Forelimb muscle (tissue), 1 donor: ENCODE measurements at regions not wholly inside any gene's neighbourhood (a gene's known extent, or its start where the extent isn't known, plus 50 kb on each side); places are given as distances from the start of the nearest gene placed in this dataset.

ENCODE experiments used
- DNase-seq: peaks from one replicate; pipeline ENCODE4 v3.0.0-alpha.2; 2013; ENCODE audit warnings: low read depth

DNA sequence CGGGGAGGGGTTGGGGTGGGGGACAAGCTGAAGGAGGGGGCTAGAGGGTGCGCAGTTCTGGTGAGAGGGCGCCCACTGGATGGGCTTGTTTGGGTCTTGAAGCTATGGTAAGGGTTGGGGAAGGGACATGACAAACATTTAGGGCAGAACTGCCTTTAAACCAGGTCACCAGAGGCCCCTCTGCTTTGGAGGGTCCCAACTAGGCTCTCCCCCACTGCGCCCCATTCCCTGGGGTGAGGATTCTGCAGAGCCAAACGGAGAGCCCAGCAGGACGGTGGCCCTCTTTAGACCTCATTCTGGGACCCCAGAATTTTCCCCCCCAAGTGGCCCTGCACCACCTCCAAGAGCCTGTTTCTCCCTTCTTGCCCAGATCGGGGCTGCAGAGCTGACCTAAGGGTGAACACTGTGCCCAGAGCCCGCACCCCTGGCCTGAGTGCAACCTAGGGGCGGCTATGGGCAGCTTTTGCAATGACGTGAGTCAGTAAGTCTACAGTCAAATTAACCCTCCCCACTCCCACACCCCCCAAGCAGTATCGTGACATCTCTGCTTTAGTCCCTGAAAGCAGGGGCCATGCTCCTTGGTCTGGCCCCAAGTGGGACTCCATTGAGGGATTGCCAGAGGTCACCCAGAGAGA is 593.8 kb downstream of the MATN1 start:
- no peak for DNase-seq

DNA sequence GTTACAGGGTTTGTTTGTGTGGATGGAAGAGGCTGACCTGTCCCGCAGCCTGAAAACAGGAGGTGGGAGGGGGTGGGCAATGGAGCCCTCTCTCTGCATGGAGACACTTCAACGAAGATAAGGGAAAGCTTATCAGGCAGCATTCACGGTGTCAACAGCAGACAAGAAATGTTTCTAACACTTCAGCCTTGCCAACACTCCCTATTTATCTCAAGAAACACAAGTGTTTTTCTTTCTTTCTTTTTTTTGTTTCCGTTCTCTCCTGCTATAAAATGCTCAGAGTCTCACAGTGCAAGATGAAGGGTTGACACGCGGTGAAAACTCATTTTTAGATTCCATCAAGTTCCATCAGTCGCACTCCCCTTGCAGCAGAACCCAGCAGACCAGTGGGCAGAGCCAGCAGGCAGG is 594.4 kb downstream of the MATN1 start:
- DNase-seq, result no peak

- DNase-seq, result no peak
Measured at GRCh38 chr1:30126848-30127247, 596.5 kb downstream of the MATN1 start.

DNA sequence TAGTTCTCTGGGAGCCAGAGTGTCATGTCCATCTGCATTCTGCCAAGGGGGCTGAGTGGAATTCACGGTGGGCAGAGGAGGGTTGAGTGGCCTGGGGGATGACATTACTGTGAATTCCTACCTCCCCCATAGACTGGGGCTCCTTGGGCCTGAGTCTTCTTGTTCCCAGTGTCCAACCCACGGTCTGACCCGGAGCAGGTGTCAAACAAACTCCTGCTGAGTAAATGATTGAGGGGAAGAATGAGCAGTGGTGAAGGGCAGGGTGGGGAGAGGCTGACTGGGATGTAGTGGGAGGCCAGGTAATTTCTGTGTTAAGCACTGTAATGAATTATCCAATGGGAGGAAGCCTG is 597.6 kb downstream of the MATN1 start:
- no peak for DNase-seq

GRCh38 chr1:30125021-30125820 is 598.2 kb downstream of the MATN1 start:
- no peak for DNase-seq

DNA sequence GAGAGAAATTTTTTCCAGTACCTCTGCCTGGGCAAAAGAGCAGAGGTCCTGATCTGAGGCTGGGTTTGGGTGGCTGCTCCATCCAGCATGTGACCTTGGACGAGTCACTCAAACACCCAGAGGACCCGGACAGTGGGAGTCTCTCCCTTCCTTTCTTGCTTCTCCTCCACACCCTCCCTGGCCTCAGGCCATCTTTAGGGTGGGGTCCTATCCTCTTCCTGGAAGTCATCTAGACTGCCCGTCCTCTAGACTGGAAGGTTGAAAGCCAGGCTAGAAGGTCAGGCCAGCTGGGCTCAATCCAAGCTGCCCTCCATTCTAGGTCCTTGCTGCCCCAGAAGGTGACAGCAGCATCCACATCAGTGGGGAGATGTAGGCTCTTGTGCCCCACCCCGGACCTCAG is 599.5 kb downstream of the MATN1 start:
- DNase-seq, result no peak

DNA sequence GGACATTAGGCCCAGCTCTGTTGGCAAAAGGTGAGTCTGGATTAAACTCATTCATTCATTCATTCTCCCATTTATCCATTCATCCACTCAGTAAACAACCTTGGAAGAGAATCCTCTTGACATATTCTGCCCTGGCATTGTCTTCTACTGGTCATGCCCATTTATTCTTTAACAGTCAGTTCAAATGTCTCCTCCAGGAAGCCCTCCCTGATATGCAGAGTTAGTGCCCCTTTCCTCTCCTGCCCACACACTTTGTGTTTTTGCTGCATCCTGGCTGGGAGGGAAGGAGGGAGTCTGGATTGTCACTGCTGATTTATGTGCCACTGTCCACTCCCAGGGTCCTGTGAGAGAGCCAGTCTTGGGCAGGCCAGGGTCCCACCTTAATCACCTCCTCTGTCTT is 600.3 kb downstream of the MATN1 start:
- DNase-seq, result no peak

DNA sequence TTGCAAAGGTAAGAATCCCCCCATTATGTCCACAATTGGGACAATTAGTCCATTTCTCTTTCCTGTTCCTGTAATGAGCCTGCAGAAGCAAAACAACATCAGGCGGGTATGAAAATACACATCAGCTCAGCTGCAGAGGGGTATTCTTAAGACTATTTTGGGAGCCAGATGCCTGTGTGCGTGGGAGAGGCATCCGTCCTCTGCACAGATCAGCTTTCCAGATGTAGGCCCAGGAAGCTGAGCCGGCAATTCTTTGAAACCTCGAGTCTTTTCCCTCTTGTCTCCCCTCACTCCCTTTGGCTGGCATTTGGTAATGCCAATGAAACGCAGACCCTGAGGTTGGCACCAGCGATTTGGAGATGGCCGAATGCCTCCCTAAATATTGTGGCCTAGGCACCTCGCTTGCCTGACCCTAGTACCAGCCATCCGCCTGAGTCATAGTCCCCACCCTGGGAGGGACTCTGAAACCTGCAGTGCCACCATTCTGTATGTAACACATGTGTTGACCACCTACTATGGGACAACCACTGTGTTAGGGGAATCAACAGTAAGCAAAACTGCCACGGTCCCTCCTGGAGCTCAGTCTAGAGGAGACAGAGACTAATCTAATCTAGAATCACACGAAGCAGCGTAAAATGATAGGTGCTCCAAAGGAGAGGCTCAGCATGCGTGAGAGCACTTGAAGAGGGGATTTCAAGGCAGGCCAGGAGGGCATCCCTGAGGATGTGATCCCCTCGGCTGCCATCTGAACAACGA is 603.0 kb downstream of the MATN1 start:
- DNase-seq, result no peak

DNA sequence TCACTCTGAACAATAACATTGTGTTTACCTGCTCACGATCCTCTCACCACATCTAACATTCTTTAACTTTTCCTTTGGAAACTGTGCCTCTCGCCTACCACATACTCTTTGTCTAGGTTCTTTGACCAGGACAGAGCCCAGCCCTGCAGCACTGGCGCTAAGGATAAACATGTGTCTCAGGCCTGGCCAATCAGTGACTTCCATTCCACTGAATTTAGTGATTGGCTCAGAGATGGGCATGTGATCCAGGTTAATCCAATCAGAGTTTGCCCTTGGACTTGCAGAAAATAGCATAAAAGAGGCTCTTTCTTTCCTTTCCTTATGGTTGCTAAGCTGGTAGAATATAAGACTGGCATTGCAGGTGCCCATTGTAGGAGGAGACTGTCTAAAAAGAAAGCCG is 605.7 kb downstream of the MATN1 start:
- DNase-seq, result no peak

DNA sequence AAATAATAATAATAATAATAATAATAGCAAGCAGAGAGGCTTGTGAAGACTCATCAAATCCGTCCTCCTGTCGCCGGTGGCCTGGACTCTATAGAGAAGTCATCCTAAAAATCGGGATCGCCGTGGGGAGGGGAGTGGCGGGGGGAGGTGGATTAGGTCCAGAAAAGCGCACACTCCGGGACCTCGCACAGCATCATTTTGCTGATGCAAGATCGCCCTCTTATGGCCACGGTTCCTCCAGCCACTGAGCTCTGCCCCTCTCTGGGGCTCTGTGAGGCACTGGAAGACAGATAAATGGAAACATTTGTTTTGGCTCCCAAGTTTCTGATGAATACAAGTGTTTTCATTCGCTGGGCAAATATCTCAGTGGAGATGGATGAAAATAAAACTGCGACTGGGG is 612.0 kb downstream of the MATN1 start:
- DNase-seq, result no peak

DNA sequence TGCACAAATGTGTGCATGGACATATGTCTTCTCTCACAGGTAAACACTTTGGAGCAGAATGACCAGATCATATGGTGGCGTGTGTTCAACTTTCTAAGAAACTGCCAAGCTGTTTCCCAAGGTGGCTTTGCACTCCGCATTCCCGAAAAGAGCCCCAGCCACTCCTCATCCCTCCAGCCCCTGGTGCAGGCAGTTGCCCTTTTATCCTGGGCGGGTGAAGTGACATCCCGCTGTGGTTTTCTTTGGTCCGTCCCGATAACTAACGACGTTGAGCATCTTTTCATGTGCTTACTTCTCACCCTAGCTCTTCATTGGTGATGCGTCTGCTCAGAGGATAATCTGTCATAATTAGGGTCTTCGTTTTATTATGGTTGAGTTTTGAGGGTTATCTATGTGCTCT is 612.5 kb downstream of the MATN1 start:
- no peak for DNase-seq

GRCh38 chr1:30109853-30110252 is 613.5 kb downstream of the MATN1 start:
- DNase-seq, result no peak

GRCh38 chr1:30108186-30108585 is 615.2 kb downstream of the MATN1 start:
- DNase-seq, result no peak

DNA sequence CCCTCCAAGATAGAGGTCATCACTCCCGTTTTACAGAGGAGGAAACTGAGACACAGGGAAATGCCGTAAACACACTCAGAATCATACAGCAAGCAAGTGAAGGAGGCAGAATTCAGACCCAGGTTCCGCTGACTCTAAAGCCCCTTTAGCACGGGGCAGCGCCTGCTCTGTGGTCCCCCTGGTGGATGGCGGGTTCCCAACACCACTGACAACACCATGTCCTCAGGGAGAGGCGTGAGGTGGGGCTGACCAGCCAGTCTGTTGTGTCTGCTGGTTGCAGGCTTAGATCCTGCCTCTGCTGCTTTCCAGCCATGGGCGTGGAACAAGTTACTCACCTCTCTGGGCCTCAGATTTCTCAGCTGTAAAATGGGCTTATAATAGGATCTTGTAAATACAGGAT is 617.3 kb downstream of the MATN1 start:
- DNase-seq, result no peak

- no peak for DNase-seq
Measured at GRCh38 chr1:30104551-30104950, 618.8 kb downstream of the MATN1 start.

DNA sequence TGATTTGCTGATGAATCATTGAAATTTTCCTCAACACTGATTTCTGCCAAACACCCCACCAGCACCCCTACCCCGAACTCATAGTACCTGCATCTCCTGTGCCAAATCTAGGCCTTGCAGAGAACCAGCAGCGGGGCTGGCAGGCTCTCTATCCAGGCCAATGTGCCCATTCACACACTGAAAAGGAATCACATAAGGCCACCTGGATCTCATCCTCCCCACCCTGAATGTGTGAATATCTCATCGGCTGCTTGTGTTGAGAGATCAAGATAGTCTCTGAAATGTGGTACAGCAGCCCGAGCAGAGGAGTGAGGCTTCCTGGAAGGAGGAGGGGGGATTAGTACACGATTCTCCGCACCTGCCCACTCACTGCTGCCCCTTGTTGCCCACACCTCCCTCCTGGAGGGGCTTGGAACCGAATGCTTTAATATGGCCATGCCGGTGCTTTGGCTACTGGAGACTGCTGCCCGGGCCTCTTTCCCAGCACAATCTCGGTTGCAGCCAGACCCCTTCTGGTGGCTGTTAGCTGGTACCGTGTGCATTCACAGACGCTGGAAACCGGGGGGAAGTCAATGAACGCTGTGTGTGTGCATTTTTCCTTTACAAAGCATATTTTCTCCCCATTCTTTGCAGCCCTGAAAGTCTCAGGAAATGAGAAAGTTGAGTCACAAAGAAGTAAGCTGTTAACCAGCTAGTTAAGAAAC is 619.5 kb downstream of the MATN1 start:
- DNase-seq, result no peak

DNA sequence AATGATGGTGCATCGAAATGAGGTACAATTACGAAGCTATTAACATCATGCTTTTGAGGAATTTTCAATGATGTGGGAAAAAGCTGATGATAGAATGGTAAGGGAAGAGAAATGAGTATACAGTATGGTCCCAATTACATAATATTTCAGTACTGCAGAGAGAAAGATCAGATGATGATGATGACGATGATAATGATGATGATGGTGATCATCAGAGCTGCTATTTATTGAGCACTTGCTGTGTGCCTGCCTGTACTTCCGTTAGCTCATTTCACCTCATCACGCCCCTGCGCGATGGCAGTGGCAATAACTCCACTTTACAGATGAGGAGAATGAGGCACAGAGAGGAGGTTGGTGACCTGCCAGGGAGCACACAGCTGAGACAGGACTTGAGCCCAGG is 620.8 kb downstream of the MATN1 start:
- DNase-seq, result no peak

- no peak for DNase-seq
Measured at GRCh38 chr1:30101487-30102227, 621.7 kb downstream of the MATN1 start.

- no peak for DNase-seq
Measured at GRCh38 chr1:30101016-30101415, 622.4 kb downstream of the MATN1 start.

DNA sequence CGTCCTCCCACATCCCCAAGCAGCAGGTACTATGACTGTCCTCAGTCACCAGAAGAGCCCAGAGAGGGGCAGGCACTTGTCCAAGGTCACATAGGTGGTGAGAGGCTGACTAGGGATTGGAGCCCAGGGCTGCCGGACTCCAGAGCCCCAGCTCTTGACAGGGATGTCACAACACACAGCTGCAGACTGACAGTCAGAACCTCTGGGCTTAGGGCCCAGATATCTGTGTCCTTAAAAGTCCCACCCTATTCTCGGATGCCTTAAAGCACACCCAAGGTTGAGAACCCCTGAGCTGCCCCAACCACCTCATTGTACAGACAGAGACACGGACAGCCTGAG is 622.9 kb downstream of the MATN1 start:
- no peak for DNase-seq

DNA sequence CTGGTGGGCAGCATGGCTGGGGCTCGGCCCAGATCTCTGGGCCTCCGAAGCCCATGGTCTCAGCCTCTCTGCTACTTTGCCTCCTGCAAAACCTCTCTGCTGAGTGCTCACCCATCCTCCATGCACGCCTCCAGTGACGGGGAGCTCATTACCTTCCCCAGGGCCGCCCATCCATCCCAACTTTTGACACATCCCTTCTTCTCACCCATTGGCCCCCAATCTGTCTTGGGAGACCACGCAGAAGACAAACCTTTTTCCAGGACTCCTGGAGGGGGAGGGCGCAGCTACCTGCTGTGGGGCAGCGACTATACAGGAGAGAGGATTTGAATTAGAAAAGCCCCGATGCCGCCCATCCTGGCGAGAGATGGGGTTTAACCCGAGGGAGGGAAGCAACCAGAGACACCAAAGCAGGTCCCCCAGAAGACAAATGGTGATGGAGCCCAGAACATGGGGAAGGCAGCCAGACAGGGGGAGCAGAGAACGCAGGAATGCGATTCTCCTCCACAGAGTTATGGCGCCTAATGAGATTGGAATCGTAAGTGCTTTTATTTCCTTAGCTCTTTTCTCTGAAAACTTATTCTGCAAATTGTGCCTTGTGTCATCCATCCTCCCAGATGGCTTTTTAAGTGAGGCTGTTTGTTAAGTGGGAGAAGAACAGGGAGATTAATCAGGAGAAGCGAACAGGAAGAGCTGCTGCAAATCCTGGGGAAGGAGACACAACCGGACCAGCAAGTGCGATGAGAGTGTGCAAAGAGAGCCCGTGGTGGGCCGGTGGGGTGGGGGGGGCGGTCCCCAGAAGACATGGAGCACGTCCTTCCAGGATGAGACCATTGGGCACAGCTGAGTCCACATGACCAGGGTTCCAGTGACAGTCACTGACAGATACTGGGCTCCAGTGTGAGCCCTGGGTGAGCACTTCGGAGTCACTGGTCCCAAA is 623.5 kb downstream of the MATN1 start:
- no peak for DNase-seq
